ENCODE measurements at regions not wholly inside any gene's neighbourhood (a gene's known extent, or its start where the extent isn't known, plus 50 kb on each side); places are given as distances from the start of the nearest gene placed in this dataset.

DNA sequence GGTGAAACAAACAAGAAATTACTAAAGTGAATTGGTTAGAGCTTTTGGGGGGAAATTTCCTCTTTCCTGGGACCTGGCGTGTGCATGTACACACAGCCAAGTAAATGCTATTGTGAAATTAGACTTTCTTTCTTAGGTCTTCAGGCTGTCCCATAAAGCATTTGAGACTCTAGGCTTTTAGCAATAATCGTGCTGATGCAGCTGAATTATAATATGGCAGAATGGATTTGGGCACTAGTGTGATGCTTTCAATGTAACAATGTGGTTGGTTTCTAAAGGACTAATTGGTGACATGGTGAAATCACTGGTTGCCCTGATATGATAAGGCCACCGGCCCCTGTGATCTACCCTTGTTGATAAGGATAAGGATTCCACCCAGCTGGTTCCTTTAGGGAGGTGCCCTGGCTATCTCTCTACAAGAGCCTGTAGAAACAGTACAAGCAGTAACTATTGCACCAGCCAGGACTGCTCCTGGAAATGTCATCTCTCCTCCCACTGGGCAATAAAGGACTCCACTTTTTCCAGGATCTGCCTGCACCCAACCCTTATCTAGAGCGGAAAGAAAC is 164.1 kb downstream of the TFAP2A start:
- Mint-ChIP-seq H3K27me3 (no peaks in the 10 kb centered on the region), H3K9me3 (ENCODE audit: low read depth) (peaks cover 3% of the 10 kb centered on the region), H3K4me1 (peaks cover 2% of the 10 kb centered on the region), H3K36me3 (no peaks in the 10 kb centered on the region), H3K4me3 (no peak overlapping the region), H3K27ac (no peak overlapping the region)
- no peak for ATAC-seq
- CTCF ChIA-PET, result no interaction called here
- no peak for DNase-seq

DNA sequence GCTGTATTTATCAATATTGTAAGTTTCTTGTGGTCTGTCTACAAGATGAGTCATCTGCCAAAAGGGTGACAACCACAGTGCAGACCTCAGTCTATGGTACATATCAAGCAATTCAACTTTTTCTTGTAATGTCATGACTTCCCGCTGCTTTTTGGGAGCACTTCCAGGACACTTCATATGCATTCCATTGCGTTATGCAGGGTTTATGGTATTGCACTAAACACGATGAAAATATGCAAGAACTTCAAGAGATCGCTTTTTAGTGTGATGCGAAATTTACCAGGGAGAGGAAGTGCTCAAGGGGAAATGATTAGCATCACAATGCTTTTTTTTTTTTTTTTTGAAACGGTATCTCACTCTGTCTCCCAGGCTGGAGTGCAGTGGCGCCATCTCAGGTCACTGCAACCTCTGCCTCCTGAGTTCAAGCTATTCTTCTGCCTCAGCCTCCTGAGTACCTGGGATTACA is 166.5 kb downstream of the TFAP2A start:
- H3K27ac Mint-ChIP-seq, result no peak overlapping the region
- H3K4me1 Mint-ChIP-seq, result peaks cover 2% of the 10 kb centered on the region
- ATAC-seq, result no peak
- H3K4me3 Mint-ChIP-seq, result no peak overlapping the region
- no peaks in the 10 kb centered on the region for H3K27me3 Mint-ChIP-seq
- H3K36me3 Mint-ChIP-seq, result no peaks in the 10 kb centered on the region
- H3K9me3 Mint-ChIP-seq (ENCODE audit: low read depth), result peaks cover 3% of the 10 kb centered on the region
- DNase-seq, result no peak
- CTCF ChIA-PET, result no interaction called here

DNA sequence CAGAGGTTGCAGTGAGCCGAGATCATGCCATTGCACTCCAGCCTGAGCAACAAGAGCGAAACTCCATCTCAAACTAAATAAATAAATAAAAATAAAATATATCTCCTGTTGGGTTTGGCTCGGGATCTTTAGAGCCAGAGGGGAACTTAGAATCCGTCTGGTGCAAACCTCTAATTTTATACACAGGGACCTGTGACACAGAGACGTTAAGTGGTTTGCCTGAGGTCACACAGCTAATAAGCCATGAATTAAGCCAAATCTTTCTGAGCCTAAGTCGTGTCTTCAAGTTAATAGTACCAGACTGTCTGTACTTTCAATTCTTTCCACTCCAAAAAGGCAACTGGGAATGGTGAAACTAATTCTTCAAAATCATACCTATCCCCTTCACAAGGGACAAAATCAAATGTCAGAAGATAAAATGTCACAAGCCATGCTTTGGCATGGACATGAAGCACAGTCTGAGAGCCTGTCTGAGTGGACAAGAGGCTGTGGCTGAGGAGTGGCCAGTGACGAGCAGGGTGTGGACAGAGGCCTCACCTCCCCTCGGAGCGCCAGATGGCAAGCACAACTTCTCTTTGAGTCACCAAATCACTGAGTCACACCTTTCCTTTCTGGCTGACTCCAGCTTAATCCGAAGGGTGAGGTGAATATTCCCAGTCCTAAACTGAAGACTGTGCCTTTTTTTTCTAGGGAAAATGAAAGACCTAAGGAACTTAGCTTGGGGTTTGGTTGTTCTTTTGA is 177.4 kb downstream of the TFAP2A start:
- Mint-ChIP-seq H3K27ac (no peak overlapping the region), H3K4me1 (no peaks in the 10 kb centered on the region)
- CTCF ChIA-PET, result no interaction called here

DNA sequence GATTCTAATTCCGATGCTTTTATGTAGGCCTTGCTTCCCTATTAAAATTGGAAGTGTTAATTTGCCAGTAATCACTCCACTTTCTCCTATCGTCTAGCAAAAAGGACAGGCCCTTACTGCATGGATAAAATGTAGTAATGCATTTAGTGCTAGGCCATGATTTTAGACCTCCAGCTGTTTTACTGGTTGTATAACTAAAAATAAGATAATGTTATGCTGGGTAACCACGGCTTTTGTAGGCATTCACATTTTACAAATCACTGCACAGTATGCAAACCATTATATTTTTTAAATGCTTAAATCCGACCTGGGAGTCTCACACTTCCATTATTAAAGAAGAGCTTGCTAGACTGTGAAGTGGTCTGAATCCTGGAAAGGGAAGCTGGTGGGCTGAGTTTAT is 179.5 kb downstream of the TFAP2A start:
- H3K4me3 Mint-ChIP-seq, result no peak overlapping the region
- no peaks in the 10 kb centered on the region for H3K9me3 Mint-ChIP-seq (ENCODE audit: low read depth)
- no peaks in the 10 kb centered on the region for H3K27me3 Mint-ChIP-seq
- H3K4me1 Mint-ChIP-seq, result no peaks in the 10 kb centered on the region
- CTCF ChIA-PET, result no interaction called here
- no peak overlapping the region for H3K27ac Mint-ChIP-seq
- ATAC-seq (no peak), DNase-seq (no peak)
- H3K36me3 Mint-ChIP-seq, result no peaks in the 10 kb centered on the region

More for the DNA sequence above, 177.4 kb downstream of the TFAP2A start:
- no peaks in the 10 kb centered on the region for H3K36me3 Mint-ChIP-seq
- DNase-seq (no peak), ATAC-seq (no peak)
- H3K9me3 Mint-ChIP-seq (ENCODE audit: low read depth), result no peaks in the 10 kb centered on the region
- no peaks in the 10 kb centered on the region for H3K27me3 Mint-ChIP-seq
- no peak overlapping the region for H3K4me3 Mint-ChIP-seq

DNA sequence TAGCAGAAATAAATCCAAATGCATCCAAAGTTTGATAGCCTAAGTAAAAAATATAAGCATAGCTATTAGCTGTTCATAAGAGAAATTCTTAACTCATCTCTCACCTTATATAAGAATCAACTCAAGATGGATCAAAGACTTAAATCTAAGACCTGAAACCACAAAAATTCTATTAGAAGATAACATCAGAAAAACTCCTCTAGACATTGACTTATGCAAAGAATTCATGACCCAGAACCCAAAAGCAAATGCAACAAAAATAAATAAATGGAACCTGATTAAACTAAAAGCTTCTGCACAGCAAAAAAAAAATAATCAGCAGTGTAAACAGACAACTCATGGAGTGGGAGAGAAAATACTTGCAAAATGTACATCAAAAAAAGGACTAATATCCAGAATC is 184.3 kb downstream of the TFAP2A start:
- no peaks in the 10 kb centered on the region for H3K4me1 Mint-ChIP-seq
- no peak for DNase-seq
- no peaks in the 10 kb centered on the region for H3K36me3 Mint-ChIP-seq
- CTCF ChIA-PET, result no interaction called here
- no peaks in the 10 kb centered on the region for H3K27me3 Mint-ChIP-seq
- no peak overlapping the region for H3K27ac Mint-ChIP-seq
- peaks cover 4% of the 10 kb centered on the region for H3K9me3 Mint-ChIP-seq (ENCODE audit: low read depth)
- no peak overlapping the region for H3K4me3 Mint-ChIP-seq
- no peak for ATAC-seq

DNA sequence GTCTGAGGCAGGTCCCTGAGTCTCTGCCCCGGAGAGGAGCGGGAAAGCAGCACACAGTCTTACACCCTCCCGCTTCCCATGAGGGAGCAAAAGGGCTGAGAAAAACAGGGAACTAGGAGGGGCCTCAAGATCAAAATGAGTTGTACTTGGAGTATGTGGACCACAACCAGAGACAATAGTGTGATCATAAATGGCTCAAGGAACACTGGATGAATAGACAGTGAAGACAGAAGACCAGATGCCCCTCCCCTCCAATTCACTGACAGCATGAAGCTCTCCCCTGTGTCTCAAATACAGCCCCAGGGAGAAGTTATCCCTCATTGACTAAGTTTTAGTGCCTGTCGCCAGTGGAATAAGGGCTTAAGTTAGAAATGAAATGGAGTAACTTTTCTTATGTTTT is 191.0 kb downstream of the TFAP2A start:
- DNase-seq (no peak), ATAC-seq (no peak)
- H3K36me3 Mint-ChIP-seq, result no peaks in the 10 kb centered on the region
- H3K4me1 Mint-ChIP-seq, result no peaks in the 10 kb centered on the region
- H3K4me3 Mint-ChIP-seq, result no peak overlapping the region
- H3K27ac Mint-ChIP-seq, result no peak overlapping the region
- CTCF ChIA-PET, result no interaction called here
- H3K27me3 Mint-ChIP-seq, result no peaks in the 10 kb centered on the region
- H3K9me3 Mint-ChIP-seq (ENCODE audit: low read depth), result peaks cover 8% of the 10 kb centered on the region

DNA sequence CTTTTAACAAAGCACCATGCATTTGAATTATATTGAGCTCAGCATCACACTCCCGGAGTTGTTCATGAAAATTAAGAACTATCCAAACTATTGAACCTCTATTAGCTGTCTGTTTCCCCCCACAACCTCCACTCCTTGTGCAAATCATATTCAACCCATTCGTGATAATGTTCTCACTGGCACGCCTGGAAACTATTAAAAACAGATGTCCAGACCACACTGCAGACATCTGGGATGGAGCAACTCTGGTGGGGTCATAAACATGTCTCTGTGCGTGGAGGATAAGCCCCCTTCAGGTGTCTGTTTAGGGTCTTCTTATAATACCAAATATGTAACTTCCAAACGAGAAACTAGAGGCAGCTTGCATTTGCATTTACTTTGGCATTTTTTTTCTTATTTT is 193.7 kb downstream of the TFAP2A start:
- no peaks in the 10 kb centered on the region for H3K36me3 Mint-ChIP-seq
- no peaks in the 10 kb centered on the region for H3K4me1 Mint-ChIP-seq
- CTCF ChIA-PET, result no interaction called here
- no peak for ATAC-seq
- H3K27me3 Mint-ChIP-seq, result no peaks in the 10 kb centered on the region
- no peak for DNase-seq
- no peak overlapping the region for H3K4me3 Mint-ChIP-seq
- H3K27ac Mint-ChIP-seq, result no peak overlapping the region
- H3K9me3 Mint-ChIP-seq (ENCODE audit: low read depth), result peaks cover 7% of the 10 kb centered on the region

DNA sequence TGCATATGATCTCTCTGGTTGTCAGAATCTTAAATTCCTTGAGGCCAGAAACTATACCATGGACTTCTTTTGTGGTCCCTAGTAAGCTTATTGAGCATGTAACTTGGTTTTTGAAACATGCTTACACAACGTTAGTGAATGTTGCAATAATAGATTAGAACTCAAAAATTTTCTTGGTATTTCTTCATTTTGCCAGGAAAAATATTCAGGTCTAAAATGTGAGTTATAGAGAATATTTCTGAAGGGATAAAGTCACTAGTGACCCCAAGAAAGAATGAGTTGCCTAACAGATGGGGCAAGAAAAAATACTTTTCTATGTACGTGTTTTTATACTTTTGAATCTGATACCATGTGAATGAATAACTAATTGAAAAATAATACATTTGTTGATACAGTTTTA is 195.4 kb downstream of the TFAP2A start:
- CTCF ChIA-PET, result no interaction called here
- no peaks in the 10 kb centered on the region for H3K4me1 Mint-ChIP-seq
- H3K4me3 Mint-ChIP-seq, result no peak overlapping the region
- DNase-seq (no peak), ATAC-seq (no peak)
- H3K9me3 Mint-ChIP-seq (ENCODE audit: low read depth), result peaks cover 2% of the 10 kb centered on the region
- no peak overlapping the region for H3K27ac Mint-ChIP-seq
- no peaks in the 10 kb centered on the region for H3K27me3 Mint-ChIP-seq
- no peaks in the 10 kb centered on the region for H3K36me3 Mint-ChIP-seq

DNA sequence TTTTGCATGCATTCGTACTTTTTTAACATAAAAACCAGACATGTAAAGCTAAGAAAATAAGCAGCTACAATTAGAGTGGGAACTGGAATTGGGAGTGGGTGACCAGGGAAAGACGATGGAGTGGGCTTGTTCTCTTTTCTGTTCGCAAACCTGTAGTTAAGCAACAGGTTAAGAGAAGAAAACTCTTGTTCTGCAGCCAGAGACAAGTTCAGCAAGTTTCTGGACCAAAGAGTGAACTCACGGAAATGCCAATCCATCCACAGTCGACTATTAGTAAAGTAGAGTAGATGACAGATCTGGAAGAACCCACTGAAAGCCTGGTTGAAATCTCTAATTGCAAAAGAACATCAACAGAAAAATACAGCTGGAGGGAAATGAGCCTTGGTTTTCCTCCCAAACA is 197.8 kb downstream of the TFAP2A start:
- H3K27me3 Mint-ChIP-seq, result no peaks in the 10 kb centered on the region
- DNase-seq, result no peak

DNA sequence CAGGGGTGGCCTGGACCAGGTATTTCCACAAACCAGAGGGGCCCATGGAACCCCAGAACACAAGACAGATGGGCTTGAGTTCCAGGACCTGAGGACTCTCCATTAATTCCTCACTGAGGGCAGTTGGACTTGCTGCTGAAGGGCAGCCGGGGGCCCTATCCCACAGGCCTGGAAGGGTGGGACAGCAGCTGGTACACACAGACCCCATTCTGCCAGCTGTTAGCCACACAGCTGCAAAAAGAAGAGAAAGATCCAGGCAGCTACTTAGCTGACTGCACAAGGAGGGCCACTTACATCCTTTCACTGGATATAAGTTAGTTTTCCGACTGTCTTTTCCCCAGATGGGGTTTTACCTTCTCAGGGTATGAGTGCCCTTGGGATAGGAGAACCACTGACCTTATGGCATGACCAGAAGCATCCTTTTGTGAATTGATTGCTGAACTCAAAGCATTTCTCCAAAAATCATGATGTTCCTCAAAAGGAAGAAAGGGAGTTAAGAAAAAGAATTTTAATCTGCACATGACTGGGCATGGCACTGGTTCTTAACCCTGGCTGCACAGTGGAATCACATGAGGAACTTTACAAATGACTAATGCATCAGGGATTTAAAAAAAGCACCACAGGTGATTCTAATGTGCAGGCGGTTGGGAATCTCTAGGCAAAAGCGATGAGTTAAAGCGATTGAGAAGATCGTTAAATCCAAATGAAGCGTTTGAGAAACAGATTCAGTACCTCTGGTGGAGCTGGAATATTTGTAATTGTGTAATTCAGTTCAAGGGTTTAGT is 199.4 kb downstream of the TFAP2A start:
- Mint-ChIP-seq H3K9me3 (ENCODE audit: low read depth) (no peaks in the 10 kb centered on the region), H3K4me1 (no peaks in the 10 kb centered on the region), H3K27me3 (no peaks in the 10 kb centered on the region), H3K4me3 (no peak overlapping the region), H3K36me3 (no peaks in the 10 kb centered on the region), H3K27ac (no peak overlapping the region)
- CTCF ChIA-PET, result no interaction called here
- DNase-seq (no peak), ATAC-seq (no peak)

More for the DNA sequence above, 197.8 kb downstream of the TFAP2A start:
- ATAC-seq, result no peak
- Mint-ChIP-seq H3K36me3 (no peaks in the 10 kb centered on the region), H3K4me1 (no peaks in the 10 kb centered on the region), H3K27ac (no peak overlapping the region), H3K4me3 (no peak overlapping the region), H3K9me3 (ENCODE audit: low read depth) (no peaks in the 10 kb centered on the region)
- CTCF ChIA-PET, result no interaction called here

DNA sequence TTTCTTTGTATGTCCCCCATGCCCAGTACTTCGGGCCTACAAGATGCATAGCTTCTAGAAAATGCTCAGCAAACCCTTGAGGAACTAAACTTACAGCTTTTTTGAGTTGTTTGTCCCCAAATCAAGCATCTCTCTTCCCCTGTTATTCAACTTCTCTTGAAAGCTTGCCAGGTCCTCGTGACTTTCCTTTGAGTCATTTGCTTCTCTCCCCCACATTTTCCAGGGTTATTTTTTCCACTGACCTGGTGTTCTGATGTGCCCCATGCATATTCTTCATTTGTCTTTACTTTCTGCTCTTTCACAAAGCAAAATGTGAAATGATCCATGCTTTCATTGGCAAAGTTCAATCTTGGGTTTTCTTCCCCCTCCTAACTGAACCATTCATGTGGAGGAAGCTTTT is 204.8 kb downstream of the TFAP2A start:
- Mint-ChIP-seq H3K27ac (no peak overlapping the region), H3K36me3 (no peaks in the 10 kb centered on the region), H3K4me3 (no peak overlapping the region), H3K27me3 (no peaks in the 10 kb centered on the region), H3K9me3 (ENCODE audit: low read depth) (no peaks in the 10 kb centered on the region), H3K4me1 (no peaks in the 10 kb centered on the region)
- no peak for DNase-seq
- CTCF ChIA-PET, result no interaction called here
- no peak for ATAC-seq

DNA sequence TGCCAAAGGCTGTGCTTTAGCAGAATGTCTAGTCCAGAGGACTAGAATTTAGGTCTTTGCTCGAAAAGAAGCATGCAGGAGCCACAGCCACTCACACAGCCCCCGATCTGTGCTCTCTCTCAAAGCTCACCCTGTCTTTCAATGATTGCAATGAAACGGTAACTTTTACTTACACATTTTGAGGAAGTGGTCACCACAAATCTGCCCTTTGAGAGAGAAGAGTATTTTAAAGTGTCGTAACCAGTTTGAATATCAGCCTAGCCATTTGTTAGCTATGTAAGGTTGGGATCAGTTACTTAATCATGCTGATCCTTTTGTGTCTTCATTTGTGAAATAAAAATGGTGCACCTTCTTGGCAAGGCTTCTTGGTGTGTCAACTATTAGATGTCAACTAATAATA is 209.0 kb downstream of the TFAP2A start:
- no peaks in the 10 kb centered on the region for H3K36me3 Mint-ChIP-seq
- ATAC-seq (no peak), DNase-seq (no peak)
- H3K4me1 Mint-ChIP-seq, result no peaks in the 10 kb centered on the region
- H3K9me3 Mint-ChIP-seq (ENCODE audit: low read depth), result peaks cover 4% of the 10 kb centered on the region
- H3K4me3 Mint-ChIP-seq, result no peak overlapping the region
- CTCF ChIA-PET, result no interaction called here
- H3K27ac Mint-ChIP-seq, result no peak overlapping the region
- H3K27me3 Mint-ChIP-seq, result no peaks in the 10 kb centered on the region

DNA sequence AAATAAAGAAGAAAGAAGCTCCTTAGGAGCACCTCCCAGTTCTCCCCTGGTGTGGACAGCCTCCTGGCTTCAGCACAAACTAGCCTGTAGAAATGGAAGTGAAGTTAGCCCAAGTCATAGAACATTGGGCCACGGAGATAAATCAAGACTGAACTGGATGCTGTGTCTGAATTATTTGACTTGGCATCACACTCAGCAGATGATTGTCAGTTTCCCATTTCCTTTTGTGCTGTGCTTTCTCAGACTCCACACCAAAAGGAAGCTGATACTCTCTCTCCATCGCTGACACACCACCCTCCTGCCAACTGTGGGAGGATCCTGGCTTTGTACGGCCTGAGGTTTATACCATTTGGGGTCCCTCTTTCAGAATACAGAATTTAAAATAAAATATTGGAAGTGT is 209.8 kb downstream of the TFAP2A start:
- H3K4me3 Mint-ChIP-seq, result no peak overlapping the region
- no peaks in the 10 kb centered on the region for H3K27me3 Mint-ChIP-seq
- H3K4me1 Mint-ChIP-seq, result no peaks in the 10 kb centered on the region
- peaks cover 8% of the 10 kb centered on the region for H3K9me3 Mint-ChIP-seq (ENCODE audit: low read depth)
- CTCF ChIA-PET, result no interaction called here
- ATAC-seq (no peak), DNase-seq (no peak)
- H3K36me3 Mint-ChIP-seq, result no peaks in the 10 kb centered on the region
- H3K27ac Mint-ChIP-seq, result no peak overlapping the region

DNA sequence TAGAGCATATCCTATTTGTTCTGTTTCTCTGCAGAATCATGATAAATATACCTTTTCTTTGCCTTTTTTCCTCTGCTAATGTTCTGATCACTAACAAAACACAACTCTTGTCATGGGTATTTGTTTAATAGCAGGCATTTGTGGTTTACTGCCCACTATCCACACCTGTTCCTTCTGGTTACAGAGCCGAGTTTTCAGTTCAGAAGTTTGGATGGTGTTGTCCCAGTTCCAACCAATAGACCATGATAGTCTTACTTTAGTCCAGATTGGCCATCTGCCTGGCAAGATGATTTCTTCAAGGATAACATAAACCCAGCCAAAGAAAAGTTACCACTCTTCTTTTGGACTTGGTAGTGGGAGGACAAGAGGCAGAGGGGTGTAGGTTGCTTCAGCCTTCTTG is 211.2 kb downstream of the TFAP2A start:
- DNase-seq, result no peak

More for the DNA sequence above, 211.2 kb downstream of the TFAP2A start:
- Mint-ChIP-seq H3K9me3 (ENCODE audit: low read depth) (peaks cover 8% of the 10 kb centered on the region), H3K27ac (no peak overlapping the region), H3K36me3 (no peaks in the 10 kb centered on the region), H3K27me3 (no peaks in the 10 kb centered on the region), H3K4me1 (no peaks in the 10 kb centered on the region), H3K4me3 (no peak overlapping the region)
- no peak for ATAC-seq
- CTCF ChIA-PET, result no interaction called here

Measured in activated CD8-positive, alpha-beta memory T cell treated with anti-CD3 and anti-CD28 coated beads, Interleukin-2, amount 10 ng/mL, durations not matched to agents 7 days and 5 days (primary cell).